GM18498 (cell line): ENCODE measurements at regions not wholly inside any gene's neighbourhood (a gene's known extent, or its start where the extent isn't known, plus 50 kb on each side); places are given as distances from the start of the nearest gene placed in this dataset.
A peak's percentile ranks its signal among the peaks of the same experiment; 100 is the strongest.
"Not testable (repeated sequence)": the region's sequence is repeated elsewhere in the genome, so short reads cannot be mapped to it uniquely, and the experiment has no call there.

Source experiments
- ATAC-seq: cut with Tn5 transposase; IDR thresholded peaks from one replicate; pipeline ENCODE4 v1.9.1; 2021; ENCODE audit warnings: mild to moderate bottlenecking, moderate library complexity; ENCODE audit not compliant: unreplicated experiment

DNA sequence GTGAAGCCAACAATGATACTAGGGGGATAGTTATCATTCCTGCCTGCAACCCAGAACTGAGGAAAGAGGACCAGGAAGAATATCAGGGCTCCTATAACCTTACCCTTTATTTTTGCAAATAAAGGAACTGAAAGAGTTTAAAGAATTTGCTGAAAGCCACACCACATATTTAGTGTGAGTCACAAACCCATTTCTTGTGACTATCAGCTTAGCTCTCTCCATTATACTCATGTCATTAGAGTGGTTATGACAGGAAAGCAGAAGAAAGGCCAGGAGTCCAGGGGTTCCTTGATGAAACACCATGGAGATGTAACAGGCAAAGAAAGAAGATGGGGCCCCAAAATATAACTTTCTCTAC lies 141.1 kb upstream of the SAMSN1 start:
- ATAC-seq, result peak; percentile 45

GRCh38 chr21:14686466-14687267 lies 140.6 kb upstream of the SAMSN1 start:
- peak; percentile 61 for ATAC-seq

- ATAC-seq, result no peak
Measured at GRCh38 chr21:14685568-14685967, 139.5 kb upstream of the SAMSN1 start.

GRCh38 chr21:14684071-14684470 lies 138.0 kb upstream of the SAMSN1 start:
- peak; percentile 26 for ATAC-seq

- no peak for ATAC-seq
Measured at GRCh38 chr21:14683063-14683462, 136.9 kb upstream of the SAMSN1 start.

GRCh38 chr21:14678973-14679574 lies 133.0 kb upstream of the SAMSN1 start:
- no peak for ATAC-seq

GRCh38 chr21:14677639-14678179 lies 131.6 kb upstream of the SAMSN1 start:
- ATAC-seq, result no peak

DNA sequence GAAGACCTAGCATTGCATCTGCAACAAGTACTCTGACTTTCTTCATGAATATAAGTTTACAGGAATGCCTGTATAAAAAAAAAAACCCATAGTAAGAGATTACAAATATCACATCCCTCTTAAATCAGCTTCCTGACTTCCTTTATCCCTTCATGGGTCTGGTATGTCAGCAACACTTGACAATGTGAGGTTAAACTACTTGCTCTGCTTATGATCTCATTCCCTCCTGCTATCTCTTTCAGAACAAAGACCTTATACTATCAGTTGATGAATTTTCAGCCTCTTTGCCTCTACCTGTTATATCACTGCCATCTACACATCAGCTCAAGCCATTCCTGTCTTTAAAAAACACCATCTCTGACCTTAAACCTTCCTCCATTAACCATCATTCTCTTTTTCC lies 130.9 kb upstream of the SAMSN1 start:
- ATAC-seq, result no peak

GRCh38 chr21:14675774-14676530 lies 129.8 kb upstream of the SAMSN1 start:
- peak; percentile 75 for ATAC-seq

DNA sequence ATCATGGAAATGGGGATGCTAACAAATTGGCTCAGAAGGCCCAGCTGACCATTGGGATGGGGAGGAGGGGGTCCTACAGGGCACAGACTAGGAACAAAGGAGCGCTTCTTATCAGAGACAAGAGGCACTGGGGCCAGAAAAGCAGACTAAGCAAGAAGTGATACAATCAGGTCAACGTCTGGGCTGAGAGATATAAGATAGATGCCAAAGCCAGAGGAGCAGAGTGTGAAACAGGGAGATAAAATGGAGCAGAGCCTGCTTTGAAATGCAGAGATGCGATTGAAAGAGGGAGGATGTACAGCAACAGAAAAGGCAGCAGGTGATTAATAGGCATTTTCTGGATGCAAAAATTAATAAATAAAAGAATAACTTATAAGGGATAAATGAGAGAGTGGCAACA lies 127.5 kb upstream of the SAMSN1 start:
- ATAC-seq, result no peak

GRCh38 chr21:14672466-14672865 lies 126.4 kb upstream of the SAMSN1 start:
- ATAC-seq, result no peak

DNA sequence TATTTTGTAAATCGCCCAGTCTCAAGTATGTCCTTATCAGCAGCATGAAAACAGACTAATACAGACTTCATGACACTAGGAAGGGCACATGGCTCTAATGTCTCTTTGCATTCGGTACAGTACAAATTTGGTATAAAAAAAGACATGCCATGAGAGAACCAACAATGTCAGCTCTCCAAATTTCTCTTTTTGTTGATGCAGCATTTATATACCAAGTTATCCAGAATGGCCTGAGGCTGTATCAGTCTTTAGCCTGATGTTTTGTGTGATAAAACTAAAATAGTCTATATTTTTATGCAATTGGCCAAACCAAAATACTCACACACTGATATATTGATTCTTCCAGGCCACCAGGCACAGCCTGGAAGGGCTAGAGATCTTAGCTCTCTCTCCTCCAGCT lies 124.3 kb upstream of the SAMSN1 start:
- ATAC-seq, result no peak

DNA sequence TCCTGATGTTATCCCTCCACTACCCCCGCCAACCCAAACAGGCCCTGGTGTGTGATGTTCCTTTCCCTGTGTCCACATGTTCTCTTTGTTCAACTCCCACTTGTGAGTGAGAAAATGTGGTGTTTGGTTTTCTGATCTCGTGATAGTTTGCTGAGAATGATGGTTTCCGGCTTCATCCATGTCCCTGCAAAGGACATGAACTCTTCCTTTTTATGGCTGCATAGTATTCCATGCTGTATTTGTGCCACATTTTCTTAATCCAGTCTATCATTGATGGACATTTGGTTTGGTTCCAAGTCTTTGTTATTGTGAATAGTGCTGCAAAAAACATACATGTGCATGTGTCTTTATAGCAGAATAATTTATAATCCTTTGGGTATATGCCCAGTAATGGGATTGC lies 123.0 kb upstream of the SAMSN1 start:
- not testable (repeated sequence) for ATAC-seq

GRCh38 chr21:14657241-14658008 lies 111.3 kb upstream of the SAMSN1 start:
- no peak for ATAC-seq

DNA sequence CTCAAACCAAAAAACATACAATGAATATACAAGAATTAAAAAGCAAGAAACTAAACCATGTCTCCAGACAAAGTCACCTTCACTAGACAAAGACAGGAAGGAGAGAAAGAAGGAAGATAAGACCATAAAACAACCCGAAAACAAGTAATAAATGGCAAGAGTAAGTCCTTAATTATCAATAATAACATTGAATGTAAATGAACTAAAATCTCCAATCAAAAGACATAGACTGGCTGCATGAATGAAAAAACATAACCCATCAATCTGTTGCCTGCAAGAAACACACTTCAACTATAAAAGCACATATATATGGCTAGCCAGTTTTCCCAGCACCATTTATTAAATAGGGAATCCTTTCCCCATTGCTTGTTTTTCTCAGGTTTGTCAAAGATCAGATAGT lies 100.8 kb upstream of the SAMSN1 start:
- ATAC-seq, result no peak

- no peak for ATAC-seq
Measured at GRCh38 chr21:14645702-14646101, 99.6 kb upstream of the SAMSN1 start.

GRCh38 chr21:14632359-14632758 lies 86.2 kb upstream of the SAMSN1 start:
- ATAC-seq, result no peak

GRCh38 chr21:14630556-14631069 lies 84.5 kb upstream of the SAMSN1 start:
- no peak for ATAC-seq

GRCh38 chr21:14629461-14629860 lies 83.3 kb upstream of the SAMSN1 start:
- ATAC-seq, result no peak

DNA sequence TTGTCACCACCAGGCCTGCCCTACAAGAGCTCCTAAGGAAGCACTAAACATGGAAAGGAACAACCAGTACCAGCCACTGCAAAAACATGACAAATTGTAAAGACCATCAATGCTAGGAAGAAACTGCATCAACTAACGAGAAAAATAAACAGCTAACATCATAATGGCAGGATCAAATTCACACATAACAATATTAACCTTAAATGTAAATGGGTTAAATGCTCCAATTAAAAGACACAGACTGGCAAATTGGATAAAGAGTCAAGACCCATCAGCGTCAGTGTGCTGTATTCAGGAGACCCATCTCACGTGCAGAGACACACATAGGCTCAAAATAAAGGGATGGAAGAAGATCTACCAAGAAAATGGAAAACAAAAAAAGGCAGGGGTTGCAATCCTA lies 77.0 kb upstream of the SAMSN1 start:
- ATAC-seq, result not testable (repeated sequence)

- no peak for ATAC-seq
Measured at GRCh38 chr21:14620152-14620551, 74.0 kb upstream of the SAMSN1 start.
